RCC 7860 (cell line): ENCODE measurements at regions not wholly inside any gene's neighbourhood (a gene's known extent, or its start where the extent isn't known, plus 50 kb on each side); places are given as distances from the start of the nearest gene placed in this dataset.

ENCODE experiments used
- DNase-seq: peaks from one replicate; pipeline ENCODE4 v3.0.0-alpha.2; 2015; ENCODE audit warnings: low spot score
- FAIRE-seq: peaks from 2 replicates; lab custom pipeline; 2012; peaks lifted over from hg19 to GRCh38; lab: Jason Lieb, UNC

GRCh38 chr14:49527221-49527620 is 59.0 kb downstream of the RPS29 start:
- no peak for FAIRE-seq

GRCh38 chr14:49526101-49526500 is 60.1 kb downstream of the RPS29 start:
- DNase-seq, result no peak
- FAIRE-seq, result no peak

More at GRCh38 chr14:49527221-49527620, 59.0 kb downstream of the RPS29 start:
- DNase-seq, result no peak

- DNase-seq (no peak), FAIRE-seq (no peak)
These were observed 69.9 kb downstream of the RPS29 start for GRCh38 chr14:49516286-49516685.

GRCh38 chr14:49512571-49512970 is 73.6 kb downstream of the RPS29 start:
- FAIRE-seq (no peak), DNase-seq (no peak)

- FAIRE-seq (no peak), DNase-seq (peak; percentile 27)
These were observed 74.0 kb downstream of the RPS29 start for GRCh38 chr14:49512147-49512551.

GRCh38 chr14:49508124-49508523 is 78.1 kb downstream of the RPS29 start:
- FAIRE-seq (no peak), DNase-seq (no peak)

- FAIRE-seq, result no peak
- no peak for DNase-seq
These were observed 79.5 kb downstream of the RPS29 start for GRCh38 chr14:49506650-49507049.

GRCh38 chr14:49505041-49505766 is 81.0 kb downstream of the RPS29 start:
- DNase-seq, result peak; percentile 6
- no peak for FAIRE-seq

- peak; percentile 33 for DNase-seq
- FAIRE-seq, result peak; percentile 32
These were observed 88.3 kb downstream of the RPS29 start for GRCh38 chr14:49497725-49498348.

- no peak for FAIRE-seq
These were observed 88.9 kb downstream of the RPS29 start for GRCh38 chr14:49497267-49497666.

GRCh38 chr14:49494836-49495235 is 91.3 kb downstream of the RPS29 start:
- FAIRE-seq (no peak), DNase-seq (no peak)

More at GRCh38 chr14:49497267-49497666, 88.9 kb downstream of the RPS29 start:
- DNase-seq, result no peak

GRCh38 chr14:49493557-49493956 is 92.6 kb downstream of the RPS29 start:
- no peak for DNase-seq
- FAIRE-seq, result no peak

GRCh38 chr14:49492151-49492550 is 94.0 kb downstream of the RPS29 start:
- DNase-seq (no peak), FAIRE-seq (no peak)

GRCh38 chr14:49489341-49489740 is 96.8 kb downstream of the RPS29 start:
- no peak for FAIRE-seq
- DNase-seq, result no peak

- FAIRE-seq, result no peak
- no peak for DNase-seq
These were observed 98.9 kb downstream of the RPS29 start for GRCh38 chr14:49487238-49487637.

GRCh38 chr14:49485290-49485689 is 100.9 kb downstream of the RPS29 start:
- FAIRE-seq, result no peak
- DNase-seq, result no peak

- FAIRE-seq, result no peak
These were observed 102.0 kb downstream of the RPS29 start for GRCh38 chr14:49484180-49484579.

GRCh38 chr14:49483268-49483667 is 102.9 kb downstream of the RPS29 start:
- no peak for DNase-seq
- no peak for FAIRE-seq

More at GRCh38 chr14:49484180-49484579, 102.0 kb downstream of the RPS29 start:
- no peak for DNase-seq

- no peak for FAIRE-seq
These were observed 105.1 kb downstream of the RPS29 start for GRCh38 chr14:49480979-49481498.

GRCh38 chr14:49480053-49480760 is 106.0 kb downstream of the RPS29 start:
- FAIRE-seq (no peak), DNase-seq (no peak)

More at GRCh38 chr14:49480979-49481498, 105.1 kb downstream of the RPS29 start:
- DNase-seq, result no peak

- DNase-seq (no peak), FAIRE-seq (no peak)
These were observed 106.7 kb downstream of the RPS29 start for GRCh38 chr14:49479432-49479831.
